OCI-LY1 (cell line): ENCODE measurements at regions not wholly inside any gene's neighbourhood (a gene's known extent, or its start where the extent isn't known, plus 50 kb on each side); places are given as distances from the start of the nearest gene placed in this dataset.

Experiments used
- CTCF ChIP-seq: fragments of 200-600 bp; sonication (generic), shearing (Covaris generic); IDR thresholded peaks from 2 replicates; pipeline ENCODE4 v1.5.1; 2017; ENCODE audit warnings: mild to moderate bottlenecking, antibody characterized with exemption, low read length, moderate library complexity, mixed read lengths
- EZH2 ChIP-seq: fragments of 200-600 bp; sonication (generic), shearing (Covaris generic); IDR thresholded peaks from 2 replicates; pipeline ENCODE4 v1.8.0; 2017; ENCODE audit warnings: borderline replicate concordance, mixed run types, mild to moderate bottlenecking, antibody characterized with exemption, low read length, moderate library complexity, mixed read lengths

- TF ChIP-seq CTCF = no peak
- TF ChIP-seq EZH2 = no peak
These were observed 91.0 kb upstream of the PPP1R2C start for GRCh38 chrX:42869011-42869410.
